ENCODE measurements at regions not wholly inside any gene's neighbourhood (a gene's known extent, or its start where the extent isn't known, plus 50 kb on each side); places are given as distances from the start of the nearest gene placed in this dataset.

- peak; percentile 50 to 80 (median 59) for DNase-seq
- H3K36me3 ChIP-seq (ENCODE audit: insufficient read depth, low read length), result no peaks in the 10 kb centered on the region
- peaks cover 58% of the 10 kb centered on the region for H3K4me1 ChIP-seq (ENCODE audit: insufficient read depth, low read length)
- Mint-ChIP-seq H3K9me3 (no peaks in the 10 kb centered on the region), H3K27me3 (no peaks in the 10 kb centered on the region), H3K27ac (peak overlapping the region; percentile 95 to 100 (median 99)), H3K4me3 (peak overlapping the region; percentile 74 to 92 (median 84)), H3K4me1 (peaks cover 38 to 73% (median 58%) of the 10 kb centered on the region in 4 donors), H3K36me3 (no peaks in the 10 kb centered on the region)
- H3K27me3 ChIP-seq (ENCODE audit: insufficient read depth, low read length), result no peaks in the 10 kb centered on the region
- H3K4me3 ChIP-seq (ENCODE audit: low read length in 2 of 2), result peak overlapping the region in 1 of 2 donors; percentile 17
- H3K9me3 ChIP-seq (ENCODE audit: control insufficient read depth in 1 of 2, low read length in 2 of 2), result no peaks in the 10 kb centered on the region
- peak overlapping the region; percentile 89 for H3K27ac ChIP-seq (ENCODE audit: low read depth, low read length)
- ChIA-PET CTCF (ENCODE audit: partially characterized antibody) (interaction anchor here (0.8 to 1.1 kb wide), 4 partner anchors 9 to 44 kb away, joined by 4 to 7 read pairs (median 4); no protein-coding TSS in a partner anchor), POLR2A (ENCODE audit: partially characterized antibody) (interaction anchor here (0.9 to 4.6 kb wide), 7 partner anchors 9 to 224 kb away, joined by 3 to 37 read pairs (median 4); partner anchors contain the start of genes ADAM17 and YWHAQ)
- intact Hi-C loops (cut with micrococcal nuclease), result loop anchor here (5.0 kb wide), 1 partner anchor 42 kb away; no protein-coding TSS in a partner anchor
Observed at GRCh38 chr2:9779596-9780264, 63.5 kb upstream of the TAF1B start.

- Mint-ChIP-seq H3K9me3 (no peaks in the 10 kb centered on the region), H3K4me1 (peaks cover 38 to 73% (median 58%) of the 10 kb centered on the region in 4 donors), H3K36me3 (no peaks in the 10 kb centered on the region), H3K27me3 (no peaks in the 10 kb centered on the region), H3K27ac (peak overlapping the region; percentile 95 to 100 (median 99)), H3K4me3 (peak overlapping the region; percentile 9 to 92 (median 83))
- Histone ChIP-seq H3K4me1 (ENCODE audit: insufficient read depth, low read length) (peaks cover 58% of the 10 kb centered on the region), H3K27ac (ENCODE audit: low read depth, low read length) (peak overlapping the region; percentile 89), H3K4me3 (ENCODE audit: low read length in 2 of 2) (no peak overlapping the region), H3K9me3 (ENCODE audit: control insufficient read depth in 1 of 2, low read length in 2 of 2) (no peaks in the 10 kb centered on the region), H3K27me3 (ENCODE audit: insufficient read depth, low read length) (no peaks in the 10 kb centered on the region), H3K36me3 (ENCODE audit: insufficient read depth, low read length) (no peaks in the 10 kb centered on the region)
- ChIA-PET POLR2A (ENCODE audit: partially characterized antibody) (interaction anchor here (0.9 to 4.6 kb wide), 7 partner anchors 10 to 225 kb away, joined by 3 to 37 read pairs (median 4); partner anchors contain the start of genes ADAM17 and YWHAQ), CTCF (ENCODE audit: partially characterized antibody) (interaction anchor here (0.8 to 1.1 kb wide), 3 partner anchors 10 to 19 kb away, joined by 4 to 7 read pairs (median 4); no protein-coding TSS in a partner anchor)
- peak; percentile 39 to 77 (median 50) for DNase-seq
- intact Hi-C loops (cut with micrococcal nuclease), result loop anchor here (5.0 kb wide), 1 partner anchor 43 kb away; no protein-coding TSS in a partner anchor
Observed at GRCh38 chr2:9780368-9781130, 62.7 kb upstream of the TAF1B start.

GRCh38 chr2:9781252-9781651, 62.0 kb upstream of the TAF1B start:
- Mint-ChIP-seq H3K27ac (peak overlapping the region; percentile 95 to 100 (median 99)), H3K4me3 (peak overlapping the region in 2 of 8 donors; percentile 77), H3K9me3 (no peaks in the 10 kb centered on the region), H3K36me3 (no peaks in the 10 kb centered on the region), H3K27me3 (no peaks in the 10 kb centered on the region), H3K4me1 (peaks cover 38 to 73% (median 58%) of the 10 kb centered on the region in 4 donors)
- no peak for DNase-seq
- ChIA-PET CTCF (ENCODE audit: partially characterized antibody) (interaction anchor here (1.2 to 3.3 kb wide), 5 partner anchors 12 to 225 kb away, joined by 5 to 26 read pairs (median 13); partner anchors contain the start of gene ADAM17), POLR2A (ENCODE audit: partially characterized antibody) (interaction anchor here (1.4 to 4.6 kb wide), 3 partner anchors 46 to 151 kb away, joined by 4 to 37 read pairs (median 9); partner anchors contain the start of gene YWHAQ)
- no peak overlapping the region for H3K4me3 ChIP-seq (ENCODE audit: low read length in 2 of 2)
- H3K4me1 ChIP-seq (ENCODE audit: insufficient read depth, low read length), result peaks cover 58% of the 10 kb centered on the region
- intact Hi-C loops (cut with micrococcal nuclease), result loop anchor here (5.0 kb wide), 1 partner anchor 44 kb away; no protein-coding TSS in a partner anchor
- H3K9me3 ChIP-seq (ENCODE audit: control insufficient read depth in 1 of 2, low read length in 2 of 2), result no peaks in the 10 kb centered on the region
- H3K27ac ChIP-seq (ENCODE audit: low read depth, low read length), result peak overlapping the region; percentile 89
- no peaks in the 10 kb centered on the region for H3K27me3 ChIP-seq (ENCODE audit: insufficient read depth, low read length)
- H3K36me3 ChIP-seq (ENCODE audit: insufficient read depth, low read length), result no peaks in the 10 kb centered on the region

GRCh38 chr2:9782197-9782719, 61.0 kb upstream of the TAF1B start:
- Histone ChIP-seq H3K9me3 (ENCODE audit: control insufficient read depth in 1 of 2, low read length in 2 of 2) (no peaks in the 10 kb centered on the region), H3K4me1 (ENCODE audit: insufficient read depth, low read length) (peaks cover 58% of the 10 kb centered on the region), H3K27ac (ENCODE audit: low read depth, low read length) (peak overlapping the region; percentile 89), H3K4me3 (ENCODE audit: low read length in 2 of 2) (peak overlapping the region; percentile 2 to 19), H3K36me3 (ENCODE audit: insufficient read depth, low read length) (no peaks in the 10 kb centered on the region), H3K27me3 (ENCODE audit: insufficient read depth, low read length) (no peaks in the 10 kb centered on the region)
- Mint-ChIP-seq H3K36me3 (no peaks in the 10 kb centered on the region), H3K9me3 (no peaks in the 10 kb centered on the region), H3K4me3 (peak overlapping the region; percentile 64 to 78 (median 72)), H3K27me3 (no peaks in the 10 kb centered on the region), H3K27ac (peak overlapping the region; percentile 95 to 100 (median 99)), H3K4me1 (peaks cover 38 to 79% (median 60%) of the 10 kb centered on the region in 4 donors)
- ChIA-PET CTCF (ENCODE audit: partially characterized antibody) (interaction anchor here (0.6 to 3.3 kb wide), 17 partner anchors 9 to 639 kb away, joined by 3 to 26 read pairs (median 4); partner anchors contain the start of genes ADAM17, TAF1B and YWHAQ), POLR2A (ENCODE audit: partially characterized antibody) (interaction anchor here (0.6 to 4.6 kb wide), 16 partner anchors 11 to 359 kb away, joined by 3 to 37 read pairs (median 6); partner anchors contain the start of genes ADAM17, CPSF3, IAH1 and ITGB1BP1)
- intact Hi-C loops (cut with micrococcal nuclease), result loop anchor here (1.0 to 5.0 kb wide), 8 partner anchors 12 to 359 kb away; partner anchors contain the start of genes ADAM17, CPSF3, IAH1 and ITGB1BP1
- peak; percentile 82 to 94 (median 87) for DNase-seq

GRCh38 chr2:9789371-9789770, 53.9 kb upstream of the TAF1B start:
- CTCF ChIA-PET (ENCODE audit: partially characterized antibody), result interaction anchor here (0.9 to 6.0 kb wide), 4 partner anchors 12 to 195 kb away, joined by 3 to 52 read pairs (median 5); no protein-coding TSS in a partner anchor
- intact Hi-C loops (cut with micrococcal nuclease), result no loop called here
- DNase-seq, result no peak

GRCh38 chr2:9790702-9791225, 52.5 kb upstream of the TAF1B start:
- Histone ChIP-seq H3K9me3 (ENCODE audit: control insufficient read depth in 1 of 2, low read length in 2 of 2) (no peaks in the 10 kb centered on the region), H3K27ac (ENCODE audit: low read depth, low read length) (no peak overlapping the region), H3K4me1 (ENCODE audit: insufficient read depth, low read length) (peaks cover 3% of the 10 kb centered on the region), H3K27me3 (ENCODE audit: insufficient read depth, low read length) (no peaks in the 10 kb centered on the region), H3K4me3 (ENCODE audit: low read length in 2 of 2) (no peak overlapping the region), H3K36me3 (ENCODE audit: insufficient read depth, low read length) (no peaks in the 10 kb centered on the region)
- peaks cover 3 to 12% (median 8%) of the 10 kb centered on the region in 4 donors for H3K4me1 Mint-ChIP-seq
- ChIA-PET POLR2A (ENCODE audit: partially characterized antibody) (no interaction called here), CTCF (ENCODE audit: partially characterized antibody) (interaction anchor here (0.7 to 6.0 kb wide), 4 partner anchors 8 to 877 kb away, joined by 3 to 52 read pairs (median 4); partner anchors contain the start of gene ADAM17)
- no peak overlapping the region for H3K4me3 Mint-ChIP-seq
- H3K36me3 Mint-ChIP-seq, result no peaks in the 10 kb centered on the region
- no peak overlapping the region for H3K27ac Mint-ChIP-seq
- no peaks in the 10 kb centered on the region for H3K27me3 Mint-ChIP-seq
- intact Hi-C loops (cut with micrococcal nuclease), result no loop called here
- H3K9me3 Mint-ChIP-seq, result no peaks in the 10 kb centered on the region
- DNase-seq, result no peak

More at GRCh38 chr2:9789371-9789770, 53.9 kb upstream of the TAF1B start:
- no peak overlapping the region for H3K27ac ChIP-seq (ENCODE audit: low read depth, low read length)
- no peaks in the 10 kb centered on the region for H3K27me3 Mint-ChIP-seq
- H3K4me1 Mint-ChIP-seq, result peaks cover 2 to 16% (median 10%) of the 10 kb centered on the region in 4 donors
- no peaks in the 10 kb centered on the region for H3K27me3 ChIP-seq (ENCODE audit: insufficient read depth, low read length)
- H3K9me3 Mint-ChIP-seq, result no peaks in the 10 kb centered on the region
- no peaks in the 10 kb centered on the region for H3K9me3 ChIP-seq (ENCODE audit: control insufficient read depth in 1 of 2, low read length in 2 of 2)
- H3K36me3 ChIP-seq (ENCODE audit: insufficient read depth, low read length), result no peaks in the 10 kb centered on the region
- peaks cover 3% of the 10 kb centered on the region for H3K4me1 ChIP-seq (ENCODE audit: insufficient read depth, low read length)
- POLR2A ChIA-PET (ENCODE audit: partially characterized antibody), result interaction anchor here (0.6 kb wide), 1 partner anchor 229 kb away, joined by 3 read pairs; no protein-coding TSS in a partner anchor
- H3K4me3 Mint-ChIP-seq, result peak overlapping the region in 1 of 8 donors; percentile 52
- H3K27ac Mint-ChIP-seq, result no peak overlapping the region
- H3K4me3 ChIP-seq (ENCODE audit: low read length in 2 of 2), result no peak overlapping the region
- no peaks in the 10 kb centered on the region for H3K36me3 Mint-ChIP-seq
